ENCODE measurements at regions not wholly inside any gene's neighbourhood (a gene's known extent, or its start where the extent isn't known, plus 50 kb on each side); places are given as distances from the start of the nearest gene placed in this dataset.
"Not testable (repeated sequence)": the region's sequence is repeated elsewhere in the genome, so short reads cannot be mapped to it uniquely, and the experiment has no call there.

GRCh38 chr3:176623468-176624150, 573.7 kb downstream of the TBL1XR1 start:
- Histone ChIP-seq H3K27me3 (replicated peaks) (no peaks in the 10 kb centered on the region), H3K36me3 (replicated peaks) (no peaks in the 10 kb centered on the region), H3K4me3 (ENCODE audit: low read depth, low read length) (no peak overlapping the region), H3K27ac (no peak overlapping the region)
- TF ChIP-seq CTCF (IDR thresholded peaks at IDR 0.05; ENCODE audit: low read depth, low read length, missing control alignments): no peak
- DNase-seq: no peak
- in situ Hi-C loops (cut with HindIII; ENCODE audit: low pct_ligation_motif_present, low sequenced_read_pairs): no loop called here

- Histone ChIP-seq H3K27me3 (replicated peaks) (no peaks in the 10 kb centered on the region), H3K36me3 (replicated peaks) (no peaks in the 10 kb centered on the region), H3K27ac (no peak overlapping the region), H3K4me3 (ENCODE audit: low read depth, low read length) (no peak overlapping the region)
- in situ Hi-C loops (cut with HindIII; ENCODE audit: low pct_ligation_motif_present, low sequenced_read_pairs): no loop called here
- DNase-seq: no peak
- TF ChIP-seq CTCF (IDR thresholded peaks at IDR 0.05; ENCODE audit: low read depth, low read length, missing control alignments): no peak
Measured at GRCh38 chr3:176619833-176620232, 577.4 kb downstream of the TBL1XR1 start.

GRCh38 chr3:176615826-176616225, 581.5 kb downstream of the TBL1XR1 start:
- Histone ChIP-seq H3K27me3 (replicated peaks) (no peaks in the 10 kb centered on the region), H3K4me3 (ENCODE audit: low read depth, low read length) (no peak overlapping the region), H3K36me3 (replicated peaks) (no peaks in the 10 kb centered on the region), H3K27ac (no peak overlapping the region)
- no peak for TF ChIP-seq CTCF (IDR thresholded peaks at IDR 0.05; ENCODE audit: low read depth, low read length, missing control alignments)
- DNase-seq: no peak
- in situ Hi-C loops (cut with HindIII; ENCODE audit: low pct_ligation_motif_present, low sequenced_read_pairs): no loop called here

GRCh38 chr3:176611703-176612102, 585.6 kb downstream of the TBL1XR1 start:
- in situ Hi-C loops (cut with HindIII; ENCODE audit: low pct_ligation_motif_present, low sequenced_read_pairs): no loop called here
- Histone ChIP-seq H3K36me3 (replicated peaks) (no peaks in the 10 kb centered on the region), H3K27ac (no peak overlapping the region), H3K4me3 (ENCODE audit: low read depth, low read length) (no peak overlapping the region), H3K27me3 (replicated peaks) (no peaks in the 10 kb centered on the region)
- no peak for TF ChIP-seq CTCF (IDR thresholded peaks at IDR 0.05; ENCODE audit: low read depth, low read length, missing control alignments)
- DNase-seq: no peak

- no peak overlapping the region for H3K4me3 ChIP-seq (ENCODE audit: low read depth, low read length)
- TF ChIP-seq CTCF (IDR thresholded peaks at IDR 0.05; ENCODE audit: low read depth, low read length, missing control alignments): no peak
- no peak for DNase-seq
- H3K36me3 ChIP-seq (replicated peaks): no peaks in the 10 kb centered on the region
- no peaks in the 10 kb centered on the region for H3K27me3 ChIP-seq (replicated peaks)
- in situ Hi-C loops (cut with HindIII; ENCODE audit: low pct_ligation_motif_present, low sequenced_read_pairs): no loop called here
- H3K27ac ChIP-seq: no peak overlapping the region
Measured at GRCh38 chr3:176609361-176609760, 587.9 kb downstream of the TBL1XR1 start.

- H3K27me3 ChIP-seq (replicated peaks); DNase-seq; H3K27ac ChIP-seq; H3K4me3 ChIP-seq (ENCODE audit: low read depth, low read length); H3K36me3 ChIP-seq (replicated peaks); in situ Hi-C loops (cut with HindIII; ENCODE audit: low pct_ligation_motif_present, low sequenced_read_pairs): not testable (repeated sequence)
Measured at GRCh38 chr3:176605553-176605952, 591.7 kb downstream of the TBL1XR1 start.
